ENCODE measurements at regions not wholly inside any gene's neighbourhood (a gene's known extent, or its start where the extent isn't known, plus 50 kb on each side); places are given as distances from the start of the nearest gene placed in this dataset.

DNA sequence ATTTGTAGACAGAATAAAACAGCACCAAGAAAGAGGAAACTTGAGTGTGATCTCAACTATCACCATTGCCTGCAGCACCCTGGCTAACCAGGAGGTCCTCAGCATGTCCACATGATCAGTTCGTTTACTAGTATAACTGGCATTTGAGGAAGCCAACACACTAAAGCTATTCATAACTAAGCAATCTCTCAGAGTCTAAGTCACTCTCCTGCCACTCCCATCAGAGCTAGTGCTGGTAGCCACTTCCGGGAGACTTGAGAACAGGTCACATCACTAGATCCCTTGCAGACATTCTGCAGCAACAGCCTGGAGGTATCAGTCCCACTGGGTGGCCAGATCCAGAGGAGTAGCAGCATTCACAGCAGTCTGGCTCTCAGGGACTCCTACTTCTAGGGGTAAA lies 352.9 kb upstream of the OR4E1 start:
- CTCF ChIA-PET = interaction anchor here (0.8 to 1.6 kb wide), 2 partner anchors 36 to 49 kb away, joined by 3 read pairs; no protein-coding TSS in a partner anchor
- Histone ChIP-seq H4K20me1 (ENCODE audit: control insufficient read depth, insufficient read depth) (no peaks in the 10 kb centered on the region), H3K79me2 (ENCODE audit: control insufficient read depth, insufficient read depth, low read length) (no peaks in the 10 kb centered on the region), H3K9me3 (replicated peaks; ENCODE audit: control insufficient read depth, insufficient read depth, low read length) (no peaks in the 10 kb centered on the region), H3K27ac (ENCODE audit: control insufficient read depth, insufficient read depth) (no peak overlapping the region), H3K4me1 (ENCODE audit: control insufficient read depth, insufficient read depth, low read length) (no peaks in the 10 kb centered on the region), H3K4me2 (ENCODE audit: control insufficient read depth, insufficient read depth) (no peak overlapping the region), H3K36me3 (ENCODE audit: control insufficient read depth in 2 of 2, insufficient read depth in 2 of 2, low read length in 1 of 2) (no peaks in the 10 kb centered on the region), H3K9ac (ENCODE audit: control insufficient read depth, insufficient read depth, low read length) (no peak overlapping the region), H3K27me3 (replicated peaks in 1 of 2; ENCODE audit: control insufficient read depth in 2 of 2, insufficient read depth in 2 of 2, low read length in 1 of 2) (no peaks in the 10 kb centered on the region), H2AFZ (ENCODE audit: control insufficient read depth, low read depth, low read length) (no peak overlapping the region), H3K4me3 (no peak overlapping the region)
- no TSS peak for BruUV-seq (replicated peaks)
- in situ Hi-C loops (cut with MboI) = no loop called here
- WGBS (ENCODE audit: insufficient coverage, insufficient replicate concordance, low lambda C conversion rate, missing lambda C conversion rate) = 43% methylated on average over 2 of the region's 2 CpGs
- RAD21 ChIA-PET (ENCODE audit: unreplicated experiment) = no interaction called here
- POLR2A ChIA-PET = no interaction called here
- no peak for DNase-seq (ENCODE audit: low read depth, low spot score)
- SMC1A ChIA-PET (ENCODE audit: uncharacterized antibody, unreplicated experiment) = no interaction called here
- intact Hi-C loops (cut with micrococcal nuclease; ENCODE audit: unreplicated experiment) = no loop called here
- no peak for ATAC-seq
- no peak for FAIRE-seq
- no peak for TF ChIP-seq HCFC1 (IDR thresholded peaks at IDR 0.05; ENCODE audit: low read length)
- TF ChIP-seq ESRRA (IDR thresholded peaks at IDR 0.05; ENCODE audit: low read length) = no peak
- TF ChIP-seq, protein P1, sequence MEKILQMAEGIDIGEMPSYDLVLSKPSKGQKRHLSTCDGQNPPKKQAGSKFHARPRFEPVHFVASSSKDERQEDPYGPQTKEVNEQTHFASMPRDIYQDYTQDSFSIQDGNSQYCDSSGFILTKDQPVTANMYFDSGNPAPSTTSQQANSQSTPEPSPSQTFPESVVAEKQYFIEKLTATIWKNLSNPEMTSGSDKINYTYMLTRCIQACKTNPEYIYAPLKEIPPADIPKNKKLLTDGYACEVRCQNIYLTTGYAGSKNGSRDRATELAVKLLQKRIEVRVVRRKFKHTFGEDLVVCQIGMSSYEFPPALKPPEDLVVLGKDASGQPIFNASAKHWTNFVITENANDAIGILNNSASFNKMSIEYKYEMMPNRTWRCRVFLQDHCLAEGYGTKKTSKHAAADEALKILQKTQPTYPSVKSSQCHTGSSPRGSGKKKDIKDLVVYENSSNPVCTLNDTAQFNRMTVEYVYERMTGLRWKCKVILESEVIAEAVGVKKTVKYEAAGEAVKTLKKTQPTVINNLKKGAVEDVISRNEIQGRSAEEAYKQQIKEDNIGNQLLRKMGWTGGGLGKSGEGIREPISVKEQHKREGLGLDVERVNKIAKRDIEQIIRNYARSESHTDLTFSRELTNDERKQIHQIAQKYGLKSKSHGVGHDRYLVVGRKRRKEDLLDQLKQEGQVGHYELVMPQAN (conservative IDR thresholded peaks at IDR 0.05) = no peak
- TF ChIP-seq MEF2A (IDR thresholded peaks at IDR 0.05; ENCODE audit: insufficient read depth, low read depth, low read length) = no peak
- no peak for TF ChIP-seq HDGF (IDR thresholded peaks at IDR 0.05)
- TF ChIP-seq TCF7 (IDR thresholded peaks at IDR 0.05; ENCODE audit: borderline replicate concordance) = no peak
- TF ChIP-seq WRNIP1 (IDR thresholded peaks at IDR 0.05; ENCODE audit: borderline replicate concordance, low read depth, low read length) = no peak
- TF ChIP-seq, protein P2, sequence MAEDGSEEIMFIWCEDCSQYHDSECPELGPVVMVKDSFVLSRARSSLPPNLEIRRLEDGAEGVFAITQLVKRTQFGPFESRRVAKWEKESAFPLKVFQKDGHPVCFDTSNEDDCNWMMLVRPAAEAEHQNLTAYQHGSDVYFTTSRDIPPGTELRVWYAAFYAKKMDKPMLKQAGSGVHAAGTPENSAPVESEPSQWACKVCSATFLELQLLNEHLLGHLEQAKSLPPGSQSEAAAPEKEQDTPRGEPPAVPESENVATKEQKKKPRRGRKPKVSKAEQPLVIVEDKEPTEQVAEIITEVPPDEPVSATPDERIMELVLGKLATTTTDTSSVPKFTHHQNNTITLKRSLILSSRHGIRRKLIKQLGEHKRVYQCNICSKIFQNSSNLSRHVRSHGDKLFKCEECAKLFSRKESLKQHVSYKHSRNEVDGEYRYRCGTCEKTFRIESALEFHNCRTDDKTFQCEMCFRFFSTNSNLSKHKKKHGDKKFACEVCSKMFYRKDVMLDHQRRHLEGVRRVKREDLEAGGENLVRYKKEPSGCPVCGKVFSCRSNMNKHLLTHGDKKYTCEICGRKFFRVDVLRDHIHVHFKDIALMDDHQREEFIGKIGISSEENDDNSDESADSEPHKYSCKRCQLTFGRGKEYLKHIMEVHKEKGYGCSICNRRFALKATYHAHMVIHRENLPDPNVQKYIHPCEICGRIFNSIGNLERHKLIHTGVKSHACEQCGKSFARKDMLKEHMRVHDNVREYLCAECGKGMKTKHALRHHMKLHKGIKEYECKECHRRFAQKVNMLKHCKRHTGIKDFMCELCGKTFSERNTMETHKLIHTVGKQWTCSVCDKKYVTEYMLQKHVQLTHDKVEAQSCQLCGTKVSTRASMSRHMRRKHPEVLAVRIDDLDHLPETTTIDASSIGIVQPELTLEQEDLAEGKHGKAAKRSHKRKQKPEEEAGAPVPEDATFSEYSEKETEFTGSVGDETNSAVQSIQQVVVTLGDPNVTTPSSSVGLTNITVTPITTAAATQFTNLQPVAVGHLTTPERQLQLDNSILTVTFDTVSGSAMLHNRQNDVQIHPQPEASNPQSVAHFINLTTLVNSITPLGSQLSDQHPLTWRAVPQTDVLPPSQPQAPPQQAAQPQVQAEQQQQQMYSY (CRISPR knock-in tag; IDR thresholded peaks at IDR 0.05) = no peak
- TF ChIP-seq CEBPB (IDR thresholded peaks at IDR 0.05; ENCODE audit: borderline replicate concordance in 1 of 2, low read depth in 2 of 2, low read length in 2 of 2) = no peak
- no peak for TF ChIP-seq RB1 (IDR thresholded peaks at IDR 0.05; ENCODE audit: borderline replicate concordance)
- TF ChIP-seq, protein P3, sequence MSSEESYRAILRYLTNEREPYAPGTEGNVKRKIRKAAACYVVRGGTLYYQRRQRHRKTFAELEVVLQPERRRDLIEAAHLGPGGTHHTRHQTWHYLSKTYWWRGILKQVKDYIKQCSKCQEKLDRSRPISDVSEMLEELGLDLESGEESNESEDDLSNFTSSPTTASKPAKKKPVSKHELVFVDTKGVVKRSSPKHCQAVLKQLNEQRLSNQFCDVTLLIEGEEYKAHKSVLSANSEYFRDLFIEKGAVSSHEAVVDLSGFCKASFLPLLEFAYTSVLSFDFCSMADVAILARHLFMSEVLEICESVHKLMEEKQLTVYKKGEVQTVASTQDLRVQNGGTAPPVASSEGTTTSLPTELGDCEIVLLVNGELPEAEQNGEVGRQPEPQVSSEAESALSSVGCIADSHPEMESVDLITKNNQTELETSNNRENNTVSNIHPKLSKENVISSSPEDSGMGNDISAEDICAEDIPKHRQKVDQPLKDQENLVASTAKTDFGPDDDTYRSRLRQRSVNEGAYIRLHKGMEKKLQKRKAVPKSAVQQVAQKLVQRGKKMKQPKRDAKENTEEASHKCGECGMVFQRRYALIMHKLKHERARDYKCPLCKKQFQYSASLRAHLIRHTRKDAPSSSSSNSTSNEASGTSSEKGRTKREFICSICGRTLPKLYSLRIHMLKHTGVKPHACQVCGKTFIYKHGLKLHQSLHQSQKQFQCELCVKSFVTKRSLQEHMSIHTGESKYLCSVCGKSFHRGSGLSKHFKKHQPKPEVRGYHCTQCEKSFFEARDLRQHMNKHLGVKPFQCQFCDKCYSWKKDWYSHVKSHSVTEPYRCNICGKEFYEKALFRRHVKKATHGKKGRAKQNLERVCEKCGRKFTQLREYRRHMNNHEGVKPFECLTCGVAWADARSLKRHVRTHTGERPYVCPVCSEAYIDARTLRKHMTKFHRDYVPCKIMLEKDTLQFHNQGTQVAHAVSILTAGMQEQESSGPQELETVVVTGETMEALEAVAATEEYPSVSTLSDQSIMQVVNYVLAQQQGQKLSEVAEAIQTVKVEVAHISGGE (CRISPR knock-in tag; IDR thresholded peaks at IDR 0.05) = no peak
- no peak for TF ChIP-seq FOXK2 (IDR thresholded peaks at IDR 0.05)
- no peak for TF ChIP-seq CBX3 (IDR thresholded peaks at IDR 0.05; ENCODE audit: borderline replicate concordance, low read depth)
- no peak for TF ChIP-seq SREBF1 (IDR thresholded peaks at IDR 0.05; ENCODE audit: low read length)
- no peak for TF ChIP-seq RAD21 (IDR thresholded peaks at IDR 0.05; ENCODE audit: insufficient read depth, low read depth, low read length)
- no peak for TF ChIP-seq STAT1 (conservative IDR thresholded peaks at IDR 0.05)
- TF ChIP-seq ZNF217 (IDR thresholded peaks at IDR 0.05) = no peak
